Right lung (tissue), 2 donors: ENCODE measurements at regions not wholly inside any gene's neighbourhood (a gene's known extent, or its start where the extent isn't known, plus 50 kb on each side); places are given as distances from the start of the nearest gene placed in this dataset.

Experiments used
- DNase-seq, 2 donors: peaks; one replicate each; pipeline ENCODE4 v3.0.0-alpha.2; 2013

DNA sequence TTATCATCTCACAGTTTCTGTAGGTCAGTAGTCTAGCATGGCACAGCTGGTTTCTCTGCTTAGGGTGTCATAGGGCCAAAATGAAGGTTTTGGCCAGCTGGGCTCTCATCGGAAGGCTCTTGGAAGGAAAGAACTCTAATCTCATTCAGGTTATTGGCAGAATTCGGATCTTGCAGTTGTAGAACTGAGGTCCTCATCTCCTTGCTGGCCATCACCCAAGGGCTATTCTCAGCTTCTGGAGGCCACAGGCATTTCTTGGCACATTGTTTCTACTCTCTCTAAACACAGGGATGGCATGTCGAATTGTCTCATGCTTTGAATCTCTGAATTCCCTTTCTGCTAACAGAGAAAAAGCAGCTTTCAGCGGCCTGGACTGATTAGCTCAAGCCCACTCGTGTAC, 258.0 kb upstream of the SMARCA2 start:
- no peak for DNase-seq

DNA sequence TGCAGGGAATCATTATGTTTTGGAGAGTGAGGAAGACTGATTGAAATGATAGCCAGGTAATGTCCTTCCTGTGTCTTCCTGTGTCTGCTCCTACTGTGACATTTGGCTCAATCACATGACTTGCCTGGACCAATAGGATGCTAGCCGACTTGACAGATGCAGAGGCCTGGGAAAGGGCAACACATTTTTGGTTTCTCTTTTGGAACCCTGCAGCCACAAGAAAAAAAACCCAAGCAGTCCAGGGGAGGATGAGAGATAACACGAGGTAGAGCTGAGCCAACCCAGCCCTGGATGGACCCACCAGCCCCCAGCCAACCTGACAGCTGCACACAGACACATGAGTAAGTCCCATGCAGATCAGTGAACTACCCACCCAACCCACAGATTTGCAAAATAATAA, 256.1 kb upstream of the SMARCA2 start:
- DNase-seq, result no peak

DNA sequence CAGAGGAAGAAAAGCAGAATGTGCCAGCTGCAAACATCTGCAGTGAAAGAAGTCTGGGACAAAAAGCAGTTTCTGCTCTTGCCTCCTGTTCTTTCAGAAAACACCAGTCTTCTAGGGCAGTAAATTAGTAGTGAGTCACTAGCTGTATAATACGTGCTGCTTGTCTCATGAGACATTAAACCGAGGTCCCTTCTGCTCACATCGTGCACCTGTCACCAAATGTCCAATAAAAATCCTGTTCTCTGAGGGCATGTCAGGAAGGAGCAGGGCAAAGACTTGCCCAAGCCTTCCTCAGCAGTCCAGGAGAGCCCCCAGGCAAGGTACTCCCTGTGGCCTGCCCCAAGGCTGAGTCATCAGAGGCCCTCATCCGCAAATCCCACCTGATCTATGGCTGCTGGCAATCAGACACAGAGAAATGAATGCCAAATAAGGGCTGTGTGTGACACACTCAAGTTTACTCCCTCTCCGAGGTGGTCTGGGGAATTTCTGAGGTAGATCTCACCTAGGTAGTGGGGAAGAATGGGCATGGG, 255.3 kb upstream of the SMARCA2 start:
- DNase-seq, result no peak

DNA sequence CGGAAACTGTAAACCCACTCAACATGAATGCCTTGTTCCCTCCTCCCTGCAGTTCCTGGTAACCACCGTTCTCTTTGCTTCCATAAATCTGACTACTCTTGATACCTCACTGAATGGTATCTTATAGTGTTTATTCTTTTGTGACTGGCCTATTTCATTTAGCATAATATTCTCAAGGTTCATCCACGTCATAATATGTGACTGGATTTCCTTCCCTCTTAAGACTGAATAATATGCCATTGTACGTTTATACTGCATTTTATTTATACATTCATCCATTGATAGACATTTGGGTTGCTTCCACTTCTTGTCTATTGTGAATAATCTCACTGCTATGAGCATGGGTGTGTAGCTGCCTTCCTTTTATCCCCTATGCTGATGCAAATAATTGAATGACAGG, 253.3 kb upstream of the SMARCA2 start:
- DNase-seq, result no peak

DNA sequence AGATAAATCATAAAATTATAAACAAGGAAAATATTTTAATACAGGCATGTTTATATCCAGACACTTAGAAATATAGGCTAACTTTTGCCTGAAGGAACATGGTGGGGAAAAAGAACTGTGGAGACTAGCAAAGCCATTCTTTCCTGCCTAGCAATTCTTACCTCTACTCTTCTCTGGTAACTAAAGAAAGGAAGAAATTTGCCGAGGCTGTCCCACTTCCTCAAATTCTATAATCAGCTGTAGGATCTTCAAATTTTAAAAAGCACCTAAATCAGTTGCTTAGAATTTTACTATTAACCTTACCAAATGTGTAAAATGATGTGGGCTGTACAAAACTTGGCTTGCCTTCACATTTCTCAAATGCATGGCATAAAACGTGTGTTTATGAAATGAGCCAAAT, 249.1 kb upstream of the SMARCA2 start:
- no peak for DNase-seq

DNA sequence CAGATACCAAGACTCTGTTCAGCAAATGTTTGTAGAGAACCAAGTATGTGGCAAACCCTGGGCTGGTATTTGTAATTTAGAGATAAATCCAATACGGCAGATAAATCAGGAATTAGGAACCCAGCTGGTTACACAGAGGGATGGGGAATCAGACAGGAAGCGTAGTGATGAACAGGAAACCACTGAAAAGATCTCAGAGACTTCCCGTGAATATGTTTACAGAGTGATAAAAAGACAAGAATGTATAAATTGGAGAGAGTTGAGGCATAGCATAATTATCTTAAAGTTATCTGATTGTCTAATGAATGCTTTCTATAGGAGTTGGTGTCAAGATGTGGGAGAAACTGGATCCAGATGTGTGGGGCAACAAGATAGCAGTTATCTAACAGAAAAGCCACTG, 246.6 kb upstream of the SMARCA2 start:
- DNase-seq, result no peak

DNA sequence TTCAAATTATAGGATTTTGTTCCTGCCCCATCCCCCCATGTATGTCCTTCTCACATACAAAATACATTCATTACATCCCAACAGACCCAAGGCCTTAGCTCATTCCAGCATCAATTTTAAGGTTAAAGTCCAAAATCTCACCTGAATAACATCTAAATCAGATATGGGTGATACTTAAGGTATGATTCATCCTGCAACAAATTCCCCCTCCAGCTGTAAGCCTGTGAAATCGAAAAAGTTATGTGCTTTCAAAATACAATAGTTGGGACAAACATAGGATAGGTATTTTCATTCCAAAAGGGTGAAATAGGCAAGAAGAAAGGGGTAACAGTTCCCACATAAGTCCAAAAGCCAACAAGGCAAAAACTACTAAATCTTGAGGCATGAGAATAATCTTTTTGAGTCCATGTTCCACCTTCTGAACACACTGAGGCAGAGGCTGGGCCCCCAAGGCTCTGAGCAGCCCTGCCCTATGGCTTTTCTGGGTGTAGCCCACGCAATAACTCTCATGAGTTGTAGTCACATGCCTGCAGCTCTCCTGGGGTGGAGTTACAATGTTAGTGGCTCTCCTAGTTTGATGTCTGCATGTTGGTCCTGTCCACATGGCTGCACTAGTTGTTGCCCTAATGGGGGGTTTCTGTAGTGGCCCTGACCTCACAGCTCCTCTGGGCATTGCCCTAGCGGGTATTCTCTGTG, 243.9 kb upstream of the SMARCA2 start:
- no peak for DNase-seq

DNA sequence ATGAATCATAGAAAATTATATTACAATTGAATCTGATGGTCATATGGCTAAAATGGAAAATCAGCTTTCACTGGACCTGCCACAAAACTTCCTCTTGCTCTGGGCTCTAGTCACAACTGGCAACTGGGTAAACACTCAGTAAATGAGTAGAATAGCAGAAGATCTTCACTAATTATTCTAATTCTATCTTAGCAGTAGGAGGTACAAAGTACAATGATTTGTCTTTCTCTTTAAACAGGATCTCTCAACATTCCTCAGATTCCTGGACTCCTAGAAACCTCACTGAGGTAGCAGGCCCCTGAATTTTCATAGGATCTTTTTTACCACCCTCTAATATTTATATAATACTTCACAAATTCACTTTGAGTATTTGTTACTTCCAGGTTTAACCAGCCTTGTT, 239.9 kb upstream of the SMARCA2 start:
- no peak for DNase-seq

DNA sequence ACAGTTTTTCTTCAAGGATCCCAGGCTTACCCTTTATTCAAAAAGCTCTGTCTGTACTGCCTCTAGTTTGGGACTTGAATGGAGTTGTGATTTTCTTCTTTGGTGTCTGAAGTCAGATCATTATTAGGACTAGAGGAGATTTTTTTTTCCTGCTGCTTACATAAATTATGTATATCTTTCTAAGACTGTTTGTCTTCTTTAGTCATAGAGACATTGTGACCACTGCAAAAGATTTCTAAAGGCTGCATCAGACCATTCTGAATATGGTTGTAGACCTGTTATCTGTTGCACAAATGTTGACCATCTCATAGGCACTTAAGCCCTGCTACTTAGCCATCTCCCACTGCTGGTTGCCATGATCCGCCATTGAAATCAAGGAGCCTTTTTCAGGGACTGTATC, 238.5 kb upstream of the SMARCA2 start:
- DNase-seq, result no peak

DNA sequence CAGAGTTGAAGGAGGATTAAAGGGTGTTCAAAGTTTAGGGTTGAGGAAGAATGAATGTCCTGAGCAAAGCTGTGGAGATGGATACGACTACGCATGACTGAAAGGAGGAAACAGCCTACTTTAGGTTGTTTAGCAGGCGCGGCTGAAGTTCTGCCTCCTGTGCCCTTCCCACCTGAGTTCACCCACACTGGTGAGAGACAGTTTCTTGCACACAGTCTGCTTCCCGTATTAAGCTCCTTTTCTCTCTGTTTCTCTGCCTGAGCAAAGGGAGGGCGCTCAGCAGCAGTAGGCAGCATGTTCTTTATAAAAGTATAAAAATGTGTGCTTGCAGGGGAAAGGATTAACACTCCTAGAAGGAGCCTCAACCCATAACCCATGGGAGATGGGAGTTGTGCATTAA, 224.0 kb upstream of the SMARCA2 start:
- DNase-seq, result no peak

DNA sequence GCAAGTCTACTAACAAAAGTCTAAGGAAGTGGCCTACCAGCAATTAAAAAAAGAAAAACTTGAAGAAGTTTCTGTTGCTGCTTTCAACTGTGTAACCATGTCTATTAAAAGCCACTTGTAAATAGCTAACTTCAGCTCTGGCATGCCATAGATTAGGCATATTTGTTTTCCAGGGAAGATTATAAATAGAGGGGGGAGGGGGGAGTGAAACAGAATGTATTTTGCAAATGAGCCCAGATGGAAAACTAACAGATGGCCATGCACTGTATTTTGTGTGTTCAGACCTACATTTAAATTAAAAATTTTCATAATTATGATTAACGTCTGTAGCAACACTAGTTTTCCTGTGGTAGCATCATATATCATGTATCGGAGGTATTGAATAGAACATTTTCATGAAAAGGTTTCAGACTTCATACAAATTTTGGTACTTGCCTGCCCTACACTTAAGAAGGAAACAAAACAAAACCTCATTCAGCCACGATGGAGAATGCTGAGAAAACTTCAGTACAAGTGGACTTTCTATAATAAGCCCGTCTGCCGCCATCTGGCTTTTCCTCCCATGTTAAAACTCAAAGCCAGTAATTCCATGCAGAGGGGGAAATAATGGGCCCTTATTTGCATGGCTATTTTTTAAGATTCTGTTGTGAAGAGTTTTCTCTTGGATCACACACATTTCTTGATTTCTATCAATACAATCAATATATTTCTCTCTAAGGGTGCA, 220.4 kb upstream of the SMARCA2 start:
- no peak for DNase-seq

DNA sequence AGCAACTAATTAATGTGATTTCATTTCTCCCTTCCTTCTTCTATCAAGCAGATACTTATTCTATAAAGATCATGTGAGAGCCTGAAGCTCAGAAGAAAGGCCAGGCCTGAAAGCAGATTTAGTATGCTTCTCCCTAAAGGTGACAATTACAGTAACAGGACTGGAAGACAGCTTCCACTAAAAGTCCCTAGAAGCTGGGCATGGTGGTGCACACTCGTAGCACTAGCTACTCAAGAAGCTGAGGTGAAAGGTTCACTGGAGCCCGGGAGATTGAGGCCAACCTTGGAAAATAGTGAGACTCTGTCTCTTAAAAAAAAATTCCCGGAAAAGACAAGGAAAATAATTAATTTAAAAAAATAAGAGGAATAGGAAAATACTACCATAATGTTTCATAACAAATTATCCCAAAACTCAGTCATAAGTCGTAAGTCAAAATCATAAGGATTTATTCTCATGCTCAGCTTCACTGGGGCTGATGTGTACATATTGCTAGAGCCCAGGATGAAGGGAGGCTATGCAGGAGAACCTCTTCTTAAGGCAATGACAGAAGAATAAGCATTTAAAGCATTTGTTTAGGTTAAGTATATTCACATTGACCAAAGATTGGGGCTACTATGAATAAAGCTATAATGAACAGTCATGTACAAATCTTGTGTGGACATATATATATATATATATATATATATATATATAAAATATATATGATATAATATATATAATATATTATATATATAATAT, 210.8 kb upstream of the SMARCA2 start:
- DNase-seq, result no peak

DNA sequence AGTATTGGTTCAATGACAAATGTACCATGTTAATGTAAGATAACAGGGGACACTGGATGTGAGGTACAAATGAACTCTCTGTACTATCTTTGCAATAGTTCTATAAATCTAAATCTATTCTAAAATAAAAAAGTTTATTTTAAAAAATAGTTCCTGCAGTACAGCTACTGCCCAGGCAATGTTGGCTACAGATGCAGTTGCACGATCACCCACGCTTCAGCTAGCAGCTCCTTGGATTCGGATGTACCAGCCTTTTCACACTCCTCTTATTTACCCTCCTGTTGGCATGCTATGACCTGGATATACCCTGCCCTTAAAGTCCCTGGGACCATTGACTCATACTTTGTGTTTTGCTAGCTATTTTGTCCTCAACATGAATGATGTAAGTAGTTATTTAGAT, 185.4 kb upstream of the SMARCA2 start:
- DNase-seq, result no peak

DNA sequence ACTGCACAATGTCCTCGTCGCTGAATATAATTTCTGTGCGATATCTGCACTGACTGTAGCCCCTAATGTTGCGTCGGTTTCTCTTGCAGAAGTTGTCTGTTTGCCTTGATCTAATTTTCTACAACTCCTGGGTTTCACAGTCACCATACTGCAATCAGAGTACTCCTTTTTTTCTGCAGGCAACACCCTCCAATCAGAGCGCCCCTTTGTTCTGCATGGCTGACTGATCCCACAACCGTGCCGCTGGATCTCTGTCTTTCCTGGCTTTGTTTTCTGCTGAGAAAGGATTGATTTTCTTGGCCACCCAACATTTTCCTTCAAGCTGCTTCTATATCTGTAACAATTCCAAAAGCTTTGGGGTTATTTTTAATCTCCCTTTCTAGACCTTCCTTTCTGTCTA, 182.2 kb upstream of the SMARCA2 start:
- no peak for DNase-seq

DNA sequence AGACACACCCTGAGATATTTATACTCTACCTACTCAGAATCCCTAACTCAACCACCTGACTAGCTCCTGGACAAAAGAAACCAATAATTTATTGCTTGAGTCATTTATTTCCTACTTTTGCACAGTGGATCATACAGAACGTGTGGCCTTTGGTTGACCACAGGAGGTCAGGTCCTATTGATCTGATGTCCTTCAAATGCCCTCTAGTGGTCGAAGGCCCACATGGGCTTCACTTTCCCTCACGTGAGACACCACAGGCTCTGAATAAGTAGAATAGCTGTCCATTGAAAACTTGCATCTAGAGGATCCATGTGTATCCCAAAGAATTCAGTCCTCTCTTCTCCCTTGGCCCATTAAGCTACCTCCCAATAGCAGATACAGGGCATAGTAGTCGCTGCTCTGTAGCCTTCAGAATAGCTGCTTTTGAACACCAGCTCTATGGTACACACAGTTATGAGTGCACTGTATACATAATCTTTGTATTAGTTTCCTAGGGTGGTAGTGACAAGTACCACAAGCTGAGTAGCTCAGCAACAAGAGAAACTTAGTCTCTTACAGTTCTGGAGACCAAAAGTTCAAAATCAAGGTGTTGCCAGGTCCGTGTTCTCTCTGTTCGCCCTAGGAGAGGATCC, 177.6 kb upstream of the SMARCA2 start:
- DNase-seq, result peak; percentile 13 to 27

DNA sequence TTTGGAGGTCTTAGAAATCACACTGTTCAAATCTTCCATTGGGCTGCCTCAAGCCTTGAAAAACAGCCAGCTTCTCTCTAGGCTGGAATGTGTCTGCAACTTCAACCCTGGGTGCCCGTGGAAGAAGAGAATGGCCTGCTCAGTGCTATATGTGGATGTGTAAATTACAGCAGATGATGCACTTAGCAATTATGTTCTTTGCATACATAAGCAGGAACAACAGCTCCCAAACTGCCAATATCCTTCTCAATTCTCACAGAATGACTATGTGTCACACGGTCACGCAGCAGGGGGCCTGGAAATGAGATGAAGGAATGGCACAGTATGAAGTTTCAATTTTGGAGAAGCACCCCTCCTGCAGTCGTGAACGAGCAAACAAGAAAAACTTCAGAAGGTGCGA, 175.2 kb upstream of the SMARCA2 start:
- DNase-seq, result no peak

DNA sequence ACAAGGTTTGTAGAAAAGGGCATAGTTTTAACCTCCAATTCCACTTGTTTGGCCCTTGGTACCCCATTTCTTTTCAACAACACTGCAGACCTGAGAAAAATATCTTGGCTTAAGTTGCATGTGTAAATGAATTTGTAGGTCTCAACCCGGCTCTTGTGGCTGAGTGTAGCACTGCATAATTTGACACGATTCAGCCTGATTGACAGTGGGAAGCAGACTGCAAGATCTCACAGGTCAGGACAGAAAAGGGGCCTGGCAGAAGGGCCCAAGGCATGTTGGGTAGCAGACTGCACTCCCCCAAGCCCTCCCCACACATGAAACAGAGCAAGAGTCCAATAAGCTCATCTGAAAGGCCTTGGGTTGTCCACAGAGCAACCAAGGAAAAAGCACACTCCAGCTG, 169.7 kb upstream of the SMARCA2 start:
- no peak for DNase-seq

DNA sequence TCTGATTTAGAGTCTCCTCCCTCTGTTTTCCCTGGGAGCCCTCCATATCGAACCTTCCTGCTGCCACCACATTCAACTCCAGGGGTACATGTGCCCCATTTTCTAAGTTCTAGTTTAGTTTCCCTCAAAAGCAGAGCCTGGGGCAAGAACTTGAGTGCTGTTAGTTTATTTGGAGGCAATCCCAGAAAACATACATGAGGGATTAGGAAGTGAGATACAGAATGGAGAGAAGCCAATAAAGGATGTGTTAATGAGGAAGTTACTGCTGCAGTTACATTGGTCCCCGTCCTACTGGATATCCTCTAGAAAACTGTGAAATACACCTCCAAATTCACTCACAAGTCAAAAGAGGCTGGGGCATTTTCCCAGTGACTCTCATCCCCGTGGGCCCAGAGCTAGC, 159.4 kb upstream of the SMARCA2 start:
- no peak for DNase-seq

DNA sequence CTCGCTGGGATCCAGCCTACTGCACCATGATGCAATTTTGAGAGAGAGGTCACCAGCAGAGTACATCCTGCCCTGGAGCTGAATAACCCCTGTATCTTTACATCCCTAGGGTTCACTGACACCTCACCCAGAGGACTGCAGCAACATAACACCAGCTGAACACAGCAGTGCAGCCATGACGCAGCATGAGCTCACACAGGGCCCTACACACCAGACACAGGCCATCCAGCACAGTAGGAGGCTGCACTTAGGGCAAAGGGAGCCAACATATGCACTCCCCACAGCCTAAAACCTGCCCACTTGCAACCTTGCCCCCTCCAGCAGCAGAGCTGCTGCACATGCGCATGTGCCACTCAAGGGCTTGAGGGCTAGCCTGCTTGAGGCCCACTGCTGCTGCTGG, 157.3 kb upstream of the SMARCA2 start:
- DNase-seq, result no peak

DNA sequence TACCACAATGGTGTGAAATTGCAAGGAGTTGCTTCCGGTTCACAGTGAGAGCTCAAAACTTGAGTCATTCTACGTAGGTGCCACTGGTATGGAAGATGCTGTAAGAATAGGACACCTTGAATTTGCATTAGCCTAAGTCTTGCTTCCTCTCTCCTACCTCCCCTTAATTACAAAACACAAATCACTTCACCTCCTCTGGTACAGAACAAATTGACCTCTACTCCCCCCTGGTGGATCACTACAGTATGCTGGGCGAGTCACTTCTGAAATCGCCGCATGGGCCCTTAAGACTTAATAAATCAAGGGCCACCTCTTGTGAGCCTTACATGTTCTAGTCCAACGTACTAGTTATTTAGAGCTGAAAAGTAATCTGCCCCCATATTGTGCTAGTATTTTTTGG, 145.3 kb upstream of the SMARCA2 start:
- no peak for DNase-seq

DNA sequence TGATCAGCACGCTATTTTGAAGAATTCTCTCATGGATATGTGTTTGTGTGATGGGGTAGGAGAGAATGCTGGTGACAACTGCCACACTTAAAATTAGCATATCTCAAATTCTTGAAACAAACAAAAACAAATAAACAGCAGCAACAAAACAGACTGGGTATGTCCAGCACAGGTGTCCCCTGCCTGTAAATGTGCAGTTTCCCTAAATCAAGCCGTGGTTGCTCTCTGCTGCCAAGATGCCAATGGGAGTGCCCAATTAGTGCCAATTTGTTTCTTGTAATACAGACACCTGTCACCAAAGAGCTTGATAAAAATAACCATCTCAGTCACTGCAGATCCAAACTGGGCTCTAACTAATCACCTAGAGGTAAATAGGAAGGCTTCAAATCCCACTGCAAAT, 144.2 kb upstream of the SMARCA2 start:
- no peak for DNase-seq

DNA sequence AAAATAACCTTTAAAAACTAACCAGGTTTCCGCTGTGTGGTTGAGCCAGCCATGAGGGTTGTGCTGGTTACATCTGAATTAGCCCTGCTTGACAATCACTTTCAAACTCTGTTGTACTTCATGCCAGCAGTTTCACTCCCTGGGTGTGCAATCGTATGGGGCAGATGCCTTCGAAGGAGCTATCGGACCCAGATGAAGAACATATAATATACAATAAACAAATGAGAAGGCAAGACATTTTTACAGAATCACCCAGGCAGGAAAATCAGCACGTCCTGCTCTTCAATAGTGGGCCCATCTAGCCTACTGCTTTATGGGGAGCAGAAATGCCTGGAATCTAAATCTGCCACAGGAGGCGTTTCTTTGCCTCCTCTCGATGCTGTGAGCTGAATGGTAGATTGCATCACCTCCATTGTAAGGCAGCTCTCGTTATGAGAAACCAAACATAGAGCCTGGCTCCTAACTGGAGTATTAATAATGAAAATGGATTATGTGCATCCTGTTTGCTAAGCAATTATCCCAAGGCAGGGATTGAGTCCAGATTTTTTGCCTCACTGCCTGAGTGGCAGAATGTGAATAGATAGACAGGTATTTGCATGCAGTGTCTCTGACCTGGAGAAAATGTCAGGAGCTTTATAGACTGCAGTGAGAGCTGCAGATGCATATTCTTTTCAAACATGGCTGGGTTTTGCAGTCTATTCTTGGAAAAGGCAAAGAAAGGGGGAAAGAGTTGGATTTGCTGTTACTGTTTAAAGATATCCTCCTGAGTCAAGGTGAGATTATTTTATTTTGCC, 143.3 kb upstream of the SMARCA2 start:
- no peak for DNase-seq
